GM21515 (cell line): ENCODE measurements at regions not wholly inside any gene's neighbourhood (a gene's known extent, or its start where the extent isn't known, plus 50 kb on each side); places are given as distances from the start of the nearest gene placed in this dataset.
"Not testable (repeated sequence)": the region's sequence is repeated elsewhere in the genome, so short reads cannot be mapped to it uniquely, and the experiment has no call there.

ENCODE experiments used
- ATAC-seq: cut with Tn5 transposase; IDR thresholded peaks from one replicate; pipeline ENCODE4 v1.9.1; 2021; ENCODE audit not compliant: unreplicated experiment

- peak; percentile 69 for ATAC-seq
Measured at GRCh38 chr1:148318123-148318903, 164.8 kb downstream of the PPIAL4G start.

- ATAC-seq, result no peak
Measured at GRCh38 chr1:148317288-148317985, 165.4 kb upstream of the NBPF11 start.

GRCh38 chr1:148315071-148315811 is 163.2 kb upstream of the NBPF11 start:
- ATAC-seq, result peak; percentile 72

GRCh38 chr1:148310807-148311206 is 158.7 kb upstream of the NBPF11 start:
- no peak for ATAC-seq

DNA sequence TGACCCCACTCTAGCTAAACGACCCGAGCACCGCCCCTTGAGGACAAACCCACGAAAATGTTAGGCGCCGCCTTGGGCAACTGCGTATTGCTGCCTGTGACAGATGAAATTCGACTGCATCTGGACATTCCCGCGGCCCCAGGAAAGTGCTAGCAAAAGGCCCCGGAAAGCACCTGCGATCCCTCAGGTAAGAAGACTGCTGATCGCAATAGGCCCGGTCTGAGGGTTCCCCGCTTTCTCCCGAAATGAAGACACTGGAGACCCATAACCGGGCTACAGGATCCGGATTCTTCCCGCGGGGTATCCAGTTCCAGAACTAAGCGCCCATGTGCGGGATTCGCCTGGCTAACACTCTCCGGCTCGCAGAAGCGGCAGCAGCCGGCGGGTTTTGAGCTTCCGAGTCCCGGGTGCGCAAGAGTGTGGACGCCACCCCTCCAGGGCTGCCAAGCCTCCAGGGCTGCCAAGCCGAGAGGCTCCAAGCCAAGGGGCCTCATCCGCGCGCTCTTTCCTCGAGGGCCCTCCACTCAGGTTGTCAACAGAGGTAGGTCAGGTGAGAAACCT is 157.9 kb upstream of the NBPF11 start:
- ATAC-seq, result no peak

GRCh38 chr1:148308832-148309458 is 156.9 kb upstream of the NBPF11 start:
- ATAC-seq, result no peak

GRCh38 chr1:148307583-148308185 is 155.6 kb upstream of the NBPF11 start:
- no peak for ATAC-seq

DNA sequence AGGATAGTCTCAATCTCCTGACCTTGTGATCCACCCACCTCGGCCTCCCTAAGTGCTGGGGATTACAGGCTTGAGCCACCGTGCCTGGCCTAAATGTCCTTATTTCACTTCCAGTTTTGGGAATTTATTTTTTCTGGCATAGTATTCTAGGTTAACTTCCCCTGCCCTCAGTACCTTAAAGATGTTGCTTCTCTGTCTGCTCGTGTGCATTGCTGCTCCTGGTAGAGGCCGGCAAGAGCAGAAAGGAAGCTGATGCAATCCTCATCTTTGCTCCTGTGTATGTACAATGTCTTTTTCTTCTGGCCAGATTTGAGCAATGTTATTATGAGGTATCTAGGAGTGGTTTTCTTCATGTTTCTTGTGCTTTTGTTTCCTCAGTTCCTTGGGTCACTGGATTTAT is 152.9 kb upstream of the NBPF11 start:
- not testable (repeated sequence) for ATAC-seq

GRCh38 chr1:148302586-148303364 is 150.7 kb upstream of the NBPF11 start:
- peak; percentile 85 for ATAC-seq

DNA sequence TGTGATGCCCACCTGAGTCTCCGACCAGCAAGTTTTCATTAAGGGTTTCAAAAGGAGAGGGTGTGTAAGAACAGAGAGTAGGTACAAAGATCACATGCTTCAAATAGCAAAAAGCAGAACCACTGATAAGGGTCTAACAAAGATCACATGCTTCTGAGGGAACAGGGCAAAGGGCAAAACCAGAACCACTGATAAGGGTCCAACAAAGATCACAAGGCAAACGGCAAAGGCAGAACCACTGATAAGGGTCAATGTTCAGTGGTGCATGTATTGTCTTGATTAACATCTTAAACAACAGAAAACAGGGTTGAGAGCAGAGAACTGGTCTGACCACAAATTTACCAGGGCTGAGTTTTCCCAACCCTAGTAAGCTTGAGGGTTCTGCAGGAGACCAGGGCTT is 145.8 kb upstream of the NBPF11 start:
- not testable (repeated sequence) for ATAC-seq

GRCh38 chr1:148296511-148296910 is 144.4 kb upstream of the NBPF11 start:
- no peak for ATAC-seq

GRCh38 chr1:148294116-148294807 is 142.2 kb upstream of the NBPF11 start:
- ATAC-seq, result no peak

GRCh38 chr1:148293651-148294050 is 141.6 kb upstream of the NBPF11 start:
- ATAC-seq, result no peak

DNA sequence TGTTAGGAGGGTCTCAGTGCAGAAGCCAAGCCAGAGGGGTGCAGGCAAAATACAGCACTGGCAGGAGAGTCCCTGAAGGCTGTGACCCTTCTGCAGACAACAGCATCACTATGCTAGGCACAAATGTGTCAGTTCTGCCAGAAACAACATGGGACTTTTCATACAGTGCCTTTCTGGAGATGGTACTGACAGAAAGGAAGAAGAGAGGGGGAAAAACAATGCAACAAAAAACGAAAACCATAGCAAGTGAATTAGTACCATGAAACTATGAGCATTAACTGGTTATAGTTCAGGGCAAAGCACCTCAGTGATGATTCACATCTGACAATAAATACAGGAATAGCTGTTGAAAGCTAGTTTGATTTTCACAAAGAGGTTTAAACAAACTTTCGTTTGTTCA is 140.8 kb upstream of the NBPF11 start:
- ATAC-seq, result no peak

- no peak for ATAC-seq
Measured at GRCh38 chr1:148290881-148291280, 138.8 kb upstream of the NBPF11 start.

GRCh38 chr1:148289647-148290046 is 137.6 kb upstream of the NBPF11 start:
- ATAC-seq, result no peak

GRCh38 chr1:148285946-148286345 is 133.9 kb upstream of the NBPF11 start:
- not testable (repeated sequence) for ATAC-seq

DNA sequence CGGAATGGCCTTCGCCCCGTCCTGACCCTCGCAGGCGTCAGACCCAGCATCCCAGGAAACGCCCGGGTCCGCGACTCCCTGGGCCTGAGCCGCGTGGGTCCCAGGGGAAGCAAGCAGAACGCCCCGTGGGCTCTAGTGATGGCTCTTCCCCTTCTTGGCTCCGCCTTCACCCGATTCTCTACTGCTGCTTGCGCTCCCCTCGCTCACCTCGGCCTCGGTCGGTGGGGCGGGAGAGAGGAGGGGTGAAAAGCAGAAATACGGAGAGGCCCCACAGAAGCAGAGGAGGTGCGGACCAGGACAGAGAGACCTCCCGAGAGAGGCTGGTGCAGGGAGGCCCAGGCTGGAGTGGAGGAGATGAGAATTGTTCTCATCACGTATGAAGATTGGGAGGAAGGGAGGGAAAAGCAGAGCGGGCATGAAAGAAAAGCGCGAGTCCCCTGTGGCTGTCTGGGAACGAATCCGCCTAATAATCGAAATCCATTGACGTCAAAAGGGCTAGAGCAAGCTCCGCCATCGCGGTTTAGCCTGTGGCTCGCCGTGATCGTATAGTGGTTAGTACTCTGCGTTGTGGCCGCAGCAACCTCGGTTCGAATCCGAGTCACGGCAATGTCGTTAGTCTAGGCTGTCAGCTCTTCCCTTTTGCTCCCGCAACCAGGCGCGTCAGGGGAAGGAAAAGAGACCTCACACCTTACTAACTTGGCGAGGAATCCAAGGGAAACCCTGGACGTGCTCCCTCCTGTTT is 128.9 kb upstream of the NBPF11 start:
- peak; percentile 54 for ATAC-seq
